HG02970 (cell line): ENCODE measurements at regions not wholly inside any gene's neighbourhood (a gene's known extent, or its start where the extent isn't known, plus 50 kb on each side); places are given as distances from the start of the nearest gene placed in this dataset.
"Not testable (repeated sequence)": the region's sequence is repeated elsewhere in the genome, so short reads cannot be mapped to it uniquely, and the experiment has no call there.

ENCODE experiments used
- ATAC-seq: cut with Tn5 transposase; IDR thresholded peaks from one replicate; pipeline ENCODE4 v1.9.1; 2021; ENCODE audit warnings: mild to moderate bottlenecking, moderate library complexity, moderate number of reproducible peaks; ENCODE audit not compliant: unreplicated experiment, low FRiP score

DNA sequence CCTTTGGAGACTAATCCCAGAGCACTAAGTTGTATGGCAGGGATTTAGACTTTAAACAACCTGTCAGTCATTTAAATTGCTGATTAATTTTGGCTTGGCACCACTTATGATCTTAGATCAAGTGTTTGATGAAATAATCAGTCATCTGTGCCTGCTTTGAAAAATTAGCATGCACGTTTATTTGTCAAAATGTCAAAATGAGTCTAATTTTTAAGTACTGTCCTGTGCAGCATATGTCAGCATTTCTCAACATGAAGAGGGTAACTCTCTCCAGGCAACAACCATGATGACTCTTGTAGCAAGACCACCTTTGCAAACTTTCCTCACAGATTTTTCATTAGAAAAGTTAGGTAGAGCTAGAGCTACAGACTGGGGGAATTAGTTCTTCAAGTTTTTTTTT lies 155.7 kb upstream of the GJE1 start:
- ATAC-seq, result no peak

- not testable (repeated sequence) for ATAC-seq
Observed at GRCh38 chr6:141969768-141970415, 162.8 kb upstream of the GJE1 start.

- no peak for ATAC-seq
Observed at GRCh38 chr6:141969201-141969600, 163.5 kb upstream of the GJE1 start.

DNA sequence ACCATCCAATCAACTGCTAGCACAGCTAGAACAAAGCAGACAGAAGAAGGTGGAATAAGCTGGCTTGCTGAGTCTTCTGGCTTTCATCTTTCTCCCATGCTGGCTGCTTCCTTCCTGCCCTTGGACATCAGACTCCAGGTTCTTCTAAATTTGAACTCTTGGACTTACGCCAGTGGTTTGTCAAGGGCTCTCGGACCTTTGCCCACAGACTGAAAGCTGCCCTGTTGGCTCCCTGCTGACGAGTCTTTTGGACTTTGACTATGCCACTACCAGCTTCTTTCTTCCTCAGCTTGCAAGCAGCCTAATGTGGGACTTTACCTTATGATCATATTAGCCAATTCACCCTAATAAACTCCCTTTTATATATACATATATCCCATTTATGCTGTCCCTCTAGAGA lies 164.1 kb upstream of the GJE1 start:
- ATAC-seq, result no peak

- ATAC-seq, result no peak
Observed at GRCh38 chr6:141965016-141965545, 167.6 kb upstream of the GJE1 start.

DNA sequence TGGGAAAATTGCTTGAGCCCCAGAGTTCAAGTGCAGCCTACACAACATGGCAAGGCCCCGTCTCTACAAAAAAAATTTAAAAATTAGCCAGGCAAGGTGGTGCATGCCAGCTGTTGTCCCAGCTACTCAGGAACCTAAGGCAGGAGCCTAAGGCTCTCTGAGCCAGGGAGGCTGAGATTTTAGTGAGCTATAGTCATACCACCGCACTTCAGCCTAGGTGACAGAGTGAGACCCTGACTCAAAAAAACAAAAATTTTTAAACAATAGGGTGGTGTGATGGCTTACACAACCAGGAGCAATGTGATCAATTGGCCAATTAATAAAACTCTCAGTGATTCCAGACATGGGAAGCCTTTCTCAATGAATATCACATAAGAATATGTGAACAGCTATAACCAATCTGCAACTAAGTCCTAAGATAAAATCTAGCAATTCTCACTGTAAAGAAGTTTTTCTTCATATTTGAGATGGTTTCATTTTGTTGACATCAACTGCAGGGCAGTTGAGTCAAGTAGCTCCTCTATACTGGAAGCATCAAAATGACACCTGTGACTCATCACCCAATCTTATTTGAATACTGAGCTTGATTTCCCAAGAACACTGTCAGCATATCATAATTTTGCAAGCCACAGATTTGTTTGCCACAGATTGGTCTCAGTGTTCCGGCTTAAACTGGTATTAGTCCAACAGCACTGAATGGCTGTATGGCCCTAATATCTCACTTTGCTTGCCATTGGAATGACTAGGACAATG lies 169.0 kb upstream of the GJE1 start:
- no peak for ATAC-seq

DNA sequence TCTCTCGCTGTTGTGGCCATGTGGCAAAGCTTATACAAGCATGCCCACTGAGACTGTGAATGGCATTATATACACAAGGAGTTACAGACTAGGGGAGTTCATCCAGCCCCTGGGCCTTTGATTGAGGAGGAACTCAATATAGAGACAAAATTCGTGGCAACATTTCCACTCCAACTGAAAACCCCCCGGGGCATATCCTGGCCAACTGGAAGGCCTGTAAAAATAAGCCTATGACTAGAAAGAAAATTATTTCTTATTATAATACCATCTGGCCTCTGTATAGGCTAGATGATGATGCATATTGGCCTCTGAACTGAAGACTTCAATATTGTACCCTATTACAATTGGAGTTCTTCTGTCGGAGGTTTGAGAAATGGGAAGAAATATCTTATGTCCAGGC lies 175.5 kb upstream of the GJE1 start:
- no peak for ATAC-seq

- no peak for ATAC-seq
Observed at GRCh38 chr6:141956868-141957267, 175.9 kb upstream of the GJE1 start.

DNA sequence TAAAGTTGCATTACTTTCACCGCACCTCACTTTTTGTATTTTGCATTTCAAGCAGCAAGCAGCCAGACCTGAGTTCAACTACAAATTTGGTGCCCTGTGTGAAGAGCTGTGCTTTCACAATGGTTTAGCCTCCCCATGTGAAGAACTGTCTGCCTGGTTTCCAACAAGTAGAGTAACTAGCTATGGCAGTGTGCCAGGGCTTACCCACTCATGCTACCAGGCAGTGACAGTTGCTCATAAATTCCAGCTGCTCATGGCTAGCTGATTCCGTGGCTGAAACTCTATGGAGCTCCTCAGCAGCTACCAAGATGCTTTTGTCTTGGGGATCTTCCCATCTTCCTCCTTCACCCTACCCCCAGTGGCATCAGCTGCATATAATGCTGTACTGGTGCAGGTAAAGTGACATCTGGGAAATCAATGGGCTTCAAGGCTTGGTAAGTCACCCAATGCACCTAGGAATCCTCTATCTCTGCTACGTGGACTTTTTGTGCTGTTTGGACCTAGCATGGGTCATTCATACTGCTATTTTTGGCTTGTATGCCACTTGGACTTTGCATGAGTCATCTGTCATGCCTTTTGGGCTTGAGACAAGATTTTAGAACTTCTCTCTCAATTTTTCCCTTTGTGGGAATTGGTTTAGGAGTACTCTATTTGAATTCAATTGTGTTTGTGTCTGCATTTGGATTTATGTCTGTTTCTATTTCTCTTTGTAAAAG lies 176.5 kb upstream of the GJE1 start:
- ATAC-seq, result no peak

DNA sequence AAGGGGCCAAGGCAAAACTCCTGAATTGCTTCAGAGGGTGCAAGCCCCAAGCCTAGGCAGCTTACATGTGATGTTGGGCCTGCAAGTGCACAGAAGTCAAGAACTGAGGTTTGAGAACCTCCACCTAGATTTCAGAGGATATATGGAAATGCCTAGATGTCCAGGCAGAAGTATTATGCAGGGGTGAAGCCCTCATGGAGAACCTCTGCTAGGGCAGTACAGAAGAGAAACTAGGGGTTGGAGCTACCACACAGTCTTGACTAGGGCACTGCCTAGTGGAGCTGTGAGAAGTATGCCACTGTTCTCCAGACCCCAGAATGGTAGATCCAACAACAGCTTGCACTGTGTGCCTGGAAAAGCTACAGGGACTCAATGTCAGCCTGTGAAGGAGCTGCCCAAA lies 179.7 kb upstream of the GJE1 start:
- ATAC-seq, result no peak

DNA sequence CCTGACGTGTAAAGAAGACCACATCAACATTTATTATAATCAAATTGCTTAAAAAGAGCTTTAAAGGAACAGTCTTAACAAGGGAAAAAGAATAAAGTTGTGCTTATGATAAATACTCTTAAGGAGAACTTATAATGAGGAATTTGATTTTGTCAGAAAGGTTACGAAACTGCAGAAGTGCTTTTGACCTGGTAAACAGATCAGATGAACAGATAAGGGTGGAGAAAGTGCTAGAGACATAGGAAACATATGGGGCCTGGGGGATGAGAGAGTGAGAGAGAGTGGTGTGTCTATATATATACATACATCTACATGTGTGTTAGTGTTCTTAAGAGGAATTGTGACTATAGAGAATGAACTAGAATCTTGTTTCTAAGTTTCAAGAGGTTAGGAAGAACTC lies 186.2 kb upstream of the GJE1 start:
- no peak for ATAC-seq

GRCh38 chr6:141938664-141939063 lies 194.1 kb upstream of the GJE1 start:
- no peak for ATAC-seq

DNA sequence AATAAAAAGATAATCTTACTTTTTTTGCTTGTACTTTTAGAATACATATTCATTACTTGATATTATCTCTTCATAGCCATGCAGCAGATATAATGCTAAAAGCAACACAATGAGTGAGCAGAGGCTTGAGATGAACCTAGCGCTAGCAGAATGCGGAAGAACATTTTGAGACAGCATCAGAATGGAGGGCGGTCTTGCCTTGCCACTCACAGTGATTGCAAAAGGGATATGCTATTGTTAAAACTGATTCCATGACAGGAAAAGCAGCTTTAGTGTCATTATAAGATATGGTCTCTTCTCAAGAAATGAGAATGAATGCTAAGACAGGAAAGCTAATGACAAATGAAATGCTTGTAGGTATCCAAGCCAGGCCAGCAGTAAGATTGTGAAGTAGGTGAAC lies 200.0 kb upstream of the GJE1 start:
- ATAC-seq, result no peak

- ATAC-seq, result not testable (repeated sequence)
Observed at GRCh38 chr6:141926200-141926900, 206.4 kb upstream of the GJE1 start.

- no peak for ATAC-seq
Observed at GRCh38 chr6:141925001-141925400, 207.7 kb upstream of the GJE1 start.

DNA sequence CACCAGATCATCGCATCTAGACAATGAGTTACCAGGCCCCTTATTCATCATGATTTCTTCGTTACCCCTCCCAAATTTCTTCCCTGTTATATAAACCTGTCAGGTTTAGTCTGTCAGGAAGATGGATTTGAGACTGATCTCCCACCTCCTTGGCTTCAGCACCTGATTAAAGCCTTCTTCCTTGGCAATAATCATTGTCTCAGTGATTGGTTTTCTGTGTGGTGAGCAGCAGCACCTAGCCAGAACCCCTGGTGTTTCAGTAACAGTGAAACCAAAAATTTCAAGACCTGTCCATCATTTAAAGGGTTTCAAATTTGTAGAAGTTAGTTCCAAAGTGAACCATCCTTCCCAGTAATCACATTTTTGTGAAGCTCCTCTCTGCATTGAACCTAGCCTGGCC lies 209.8 kb upstream of the GJE1 start:
- ATAC-seq, result no peak

DNA sequence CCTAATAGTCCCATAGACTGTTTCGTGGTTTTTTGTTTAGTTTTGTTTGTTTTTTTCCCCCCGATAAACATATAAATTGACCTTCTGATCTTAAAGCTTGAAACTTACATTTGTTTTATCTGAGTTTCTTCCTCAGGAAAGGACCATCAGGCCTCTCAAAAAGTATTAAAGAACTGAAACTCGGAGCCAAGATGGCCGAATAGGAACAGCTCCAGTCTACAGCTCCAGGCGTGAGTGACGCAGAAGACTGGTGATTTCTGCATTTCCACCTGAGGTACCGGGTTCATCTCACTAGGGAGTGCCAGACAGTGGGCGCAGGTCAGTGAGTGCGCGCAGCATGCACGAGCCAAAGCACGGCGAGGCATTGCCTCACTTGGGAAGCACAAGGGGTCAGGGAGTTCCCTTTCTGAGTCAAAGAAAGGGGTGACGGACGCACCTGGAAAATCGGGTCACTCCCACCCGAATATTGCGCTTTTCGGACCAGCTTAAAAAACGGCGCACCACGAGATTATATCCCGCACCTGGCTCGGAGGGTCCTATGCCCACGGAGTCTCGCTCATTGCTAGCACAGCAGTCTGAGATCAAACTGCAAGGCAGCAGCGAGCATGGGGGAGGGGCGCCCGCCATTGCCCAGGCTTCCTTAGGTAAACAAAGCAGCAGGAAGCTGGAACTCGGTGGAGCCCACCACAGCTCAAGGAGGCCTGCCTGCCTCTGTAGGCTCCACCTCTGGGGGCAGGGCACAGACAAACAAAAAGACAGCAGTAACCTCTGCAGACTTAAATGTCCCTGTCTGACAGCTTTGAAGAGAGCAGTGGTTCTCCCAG lies 215.8 kb upstream of the GJE1 start:
- not testable (repeated sequence) for ATAC-seq

DNA sequence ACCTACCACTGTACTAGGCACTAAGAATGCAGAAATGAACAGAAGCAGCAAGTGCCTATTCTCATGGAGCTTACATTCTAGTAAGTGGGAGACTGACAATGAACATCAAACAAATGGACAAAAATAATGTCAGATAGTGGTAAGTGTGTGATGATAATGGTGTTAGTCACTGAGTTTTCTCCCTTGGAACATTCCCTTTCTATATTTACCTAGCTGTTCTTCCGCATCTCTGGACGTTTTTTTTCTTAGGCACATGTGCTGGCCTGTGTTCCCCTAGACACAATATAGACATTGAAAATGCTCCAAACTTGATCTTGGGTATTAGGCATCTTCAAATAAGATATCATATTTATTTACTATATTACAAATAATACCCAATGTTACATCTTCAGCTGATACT lies 218.1 kb upstream of the GJE1 start:
- ATAC-seq, result no peak

- ATAC-seq, result no peak
Observed at GRCh38 chr6:141906569-141907080, 226.1 kb upstream of the GJE1 start.

- ATAC-seq, result no peak
Observed at GRCh38 chr6:141890661-141891060, 242.1 kb upstream of the GJE1 start.
